Amniotic stem cell (primary cell): ENCODE measurements at regions not wholly inside any gene's neighbourhood (a gene's known extent, or its start where the extent isn't known, plus 50 kb on each side); places are given as distances from the start of the nearest gene placed in this dataset.
"Not testable (repeated sequence)": the region's sequence is repeated elsewhere in the genome, so short reads cannot be mapped to it uniquely, and the experiment has no call there.

Source experiments
- DNase-seq: peaks from one replicate; lab custom pipeline; 2025; lab: John Stamatoyannopoulos, UW

DNA sequence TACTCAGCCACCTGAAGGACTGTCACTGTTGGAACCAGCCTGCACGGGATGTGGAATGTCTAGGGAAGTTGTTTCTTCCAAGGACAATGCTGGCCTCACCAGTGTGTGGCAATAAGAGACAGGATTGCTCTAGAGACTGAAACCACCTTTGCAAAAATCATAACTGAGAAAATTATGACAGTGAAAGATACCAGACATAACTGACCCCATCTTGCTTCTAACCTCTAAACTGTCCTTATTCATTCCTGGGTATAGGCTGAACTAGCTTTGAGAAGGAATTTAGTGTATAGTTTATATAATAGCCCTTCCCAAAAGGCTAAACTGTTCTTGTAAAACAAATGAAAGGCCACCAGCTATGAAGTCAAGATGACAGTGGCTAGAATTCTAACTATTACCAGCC is 83.6 kb downstream of the IER5 start:
- DNase-seq, result no peak

DNA sequence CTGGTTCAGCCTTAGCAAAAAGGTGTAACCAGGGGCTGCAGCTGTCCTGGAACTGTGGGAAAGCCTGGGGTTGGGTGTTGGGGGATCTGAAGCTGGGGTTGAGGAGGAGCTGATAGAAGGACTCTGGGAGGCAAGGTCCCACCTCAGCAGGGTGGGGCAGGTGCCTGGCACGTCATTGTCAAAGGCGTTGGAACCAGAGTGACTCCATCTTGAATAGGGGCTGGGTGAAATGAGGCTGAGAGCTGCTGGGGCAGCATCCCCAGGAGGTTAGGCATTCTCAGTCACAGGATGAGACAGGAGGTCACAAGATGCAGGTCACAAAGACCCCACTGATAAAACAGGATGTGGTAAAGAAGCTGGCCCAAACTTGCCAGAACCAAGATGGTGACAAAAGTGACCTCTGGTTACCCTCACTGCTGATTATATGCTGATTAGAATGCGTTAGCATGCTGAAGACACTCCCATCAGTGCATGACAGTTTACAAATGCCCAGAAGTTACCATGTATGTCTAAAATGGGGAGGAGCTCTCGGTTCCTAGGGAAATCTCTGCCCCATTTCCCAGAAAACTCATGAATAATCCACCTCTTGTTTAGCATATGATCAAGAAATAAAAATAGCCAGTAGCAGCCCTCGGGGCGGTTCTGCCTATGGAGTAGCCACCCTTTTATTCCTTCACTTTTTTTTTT is 85.4 kb downstream of the IER5 start:
- DNase-seq, result no peak

- DNase-seq, result no peak
Measured at GRCh38 chr1:181174861-181175260, 86.4 kb downstream of the IER5 start.

DNA sequence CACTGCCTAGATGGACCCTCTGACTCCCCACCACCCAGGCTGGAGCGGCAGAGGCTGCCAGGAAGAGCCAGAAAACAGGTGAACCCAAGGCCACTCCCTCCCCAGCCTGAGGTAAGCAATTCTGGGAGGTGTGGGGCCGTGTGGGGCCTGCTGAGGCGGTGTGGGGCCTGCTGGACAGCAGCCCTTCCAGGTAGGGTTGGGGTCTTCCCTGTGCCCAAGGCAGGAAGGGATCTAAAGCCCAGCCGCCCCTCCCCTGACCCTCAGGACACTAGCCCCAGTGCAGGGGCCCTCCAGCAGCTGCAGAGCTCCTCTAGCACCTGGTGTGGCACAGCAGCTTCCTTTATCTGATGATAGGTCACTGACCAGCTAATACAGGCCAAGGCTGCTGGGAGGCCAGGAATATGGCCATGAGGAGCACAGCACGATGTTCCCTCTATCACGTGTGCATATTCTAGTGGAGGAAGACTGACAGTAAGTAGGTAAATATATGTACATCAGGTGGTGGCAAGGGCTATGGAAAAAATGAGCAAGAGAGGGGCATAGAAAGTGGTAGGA is 86.9 kb downstream of the IER5 start:
- DNase-seq, result no peak

- DNase-seq, result no peak
Measured at GRCh38 chr1:181175955-181176354, 87.5 kb downstream of the IER5 start.

- no peak for DNase-seq
Measured at GRCh38 chr1:181178241-181178879, 89.9 kb downstream of the IER5 start.

DNA sequence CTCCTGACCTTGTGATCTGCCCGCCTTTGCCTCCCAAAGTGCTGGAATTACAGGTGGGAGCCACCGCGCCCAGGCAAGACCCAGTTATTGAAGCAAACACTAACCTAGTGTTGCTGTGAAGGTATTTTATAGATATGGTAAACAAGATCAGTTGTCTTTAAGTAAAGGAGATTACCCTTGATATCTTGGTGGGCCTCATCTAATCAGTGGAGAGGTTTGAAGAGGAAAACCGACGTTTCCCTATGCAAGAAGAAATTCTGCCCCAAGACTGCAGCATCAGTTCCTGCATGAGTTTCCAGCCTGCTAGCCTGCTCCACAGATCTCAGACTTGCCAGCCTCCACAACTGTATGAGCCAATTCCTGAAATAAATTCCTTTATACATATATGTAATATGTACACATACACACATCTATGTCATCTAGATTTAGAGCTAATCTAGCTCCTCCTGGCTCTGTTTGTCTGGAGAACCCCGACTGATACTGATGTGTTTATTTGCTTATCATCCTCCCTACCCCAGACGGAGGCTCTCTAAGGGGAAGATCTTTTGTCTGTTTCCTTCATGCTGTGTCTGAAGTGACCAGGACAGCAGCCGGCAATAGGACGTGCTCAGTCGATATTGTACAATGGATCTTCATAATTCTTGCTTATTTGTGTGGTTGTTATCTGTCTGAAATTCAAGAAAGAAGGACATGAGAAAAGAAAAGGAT is 90.9 kb downstream of the IER5 start:
- DNase-seq, result no peak

DNA sequence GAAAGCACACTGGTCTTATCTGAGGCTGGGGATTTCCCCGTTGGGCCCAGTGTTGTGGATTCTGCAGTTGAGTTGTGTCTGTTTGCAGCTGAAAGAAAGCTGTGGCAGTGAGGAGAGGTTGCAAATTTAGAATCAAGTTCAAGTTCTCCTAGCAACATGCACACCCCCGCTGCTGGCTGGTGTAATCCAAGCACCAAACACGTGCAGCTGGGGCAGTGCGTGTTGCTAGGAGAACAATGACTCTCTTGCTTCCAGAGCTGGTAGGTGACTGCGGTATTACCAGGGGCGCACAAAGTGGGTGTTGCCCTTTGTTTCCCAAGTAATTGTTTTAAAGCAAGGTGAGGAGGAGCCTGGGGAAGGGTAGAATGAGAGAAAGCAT is 91.5 kb downstream of the IER5 start:
- no peak for DNase-seq

- no peak for DNase-seq
Measured at GRCh38 chr1:181180407-181181031, 92.0 kb downstream of the IER5 start.

GRCh38 chr1:181181792-181182585 is 93.5 kb downstream of the IER5 start:
- no peak for DNase-seq

- DNase-seq, result no peak
Measured at GRCh38 chr1:181184621-181185020, 96.1 kb downstream of the IER5 start.

DNA sequence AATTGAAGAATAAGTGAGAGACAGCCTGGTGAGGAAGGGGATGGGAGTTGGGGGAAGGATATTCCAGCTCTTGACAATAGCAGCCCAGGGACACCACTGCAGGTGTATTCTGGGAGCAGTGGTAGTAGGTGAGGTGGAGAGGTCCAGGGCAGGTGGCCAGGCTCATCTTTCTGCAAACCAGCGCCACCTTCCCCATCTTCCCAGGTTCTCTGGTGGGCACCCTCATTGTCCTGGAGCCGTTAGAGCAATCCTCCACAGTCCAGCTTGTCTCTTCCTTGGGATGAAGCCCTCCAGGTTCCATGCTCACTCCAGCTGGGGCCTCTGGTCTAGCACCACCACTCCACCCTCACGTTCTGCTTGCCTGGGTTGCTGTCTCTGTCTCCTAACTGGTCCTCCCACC is 97.0 kb downstream of the IER5 start:
- DNase-seq, result no peak

DNA sequence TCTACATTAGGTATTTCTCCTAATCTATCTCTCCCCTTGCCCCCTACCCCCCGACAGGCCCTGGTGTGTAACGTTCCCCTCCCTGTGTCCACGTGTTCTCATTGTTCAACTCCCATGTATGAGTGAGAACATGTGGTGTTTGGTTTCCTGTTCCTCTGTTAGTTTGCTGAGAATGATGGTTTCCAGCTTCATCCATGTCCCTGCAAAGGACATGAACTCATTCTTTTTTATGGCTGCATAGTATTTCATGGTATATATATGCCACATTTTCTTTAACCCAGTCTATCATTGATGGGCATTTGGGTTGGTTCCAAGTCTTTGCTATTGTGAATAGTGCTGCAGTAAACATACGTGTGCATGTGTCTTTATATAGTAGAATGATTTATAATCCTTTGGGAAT is 97.6 kb downstream of the IER5 start:
- DNase-seq, result not testable (repeated sequence)

DNA sequence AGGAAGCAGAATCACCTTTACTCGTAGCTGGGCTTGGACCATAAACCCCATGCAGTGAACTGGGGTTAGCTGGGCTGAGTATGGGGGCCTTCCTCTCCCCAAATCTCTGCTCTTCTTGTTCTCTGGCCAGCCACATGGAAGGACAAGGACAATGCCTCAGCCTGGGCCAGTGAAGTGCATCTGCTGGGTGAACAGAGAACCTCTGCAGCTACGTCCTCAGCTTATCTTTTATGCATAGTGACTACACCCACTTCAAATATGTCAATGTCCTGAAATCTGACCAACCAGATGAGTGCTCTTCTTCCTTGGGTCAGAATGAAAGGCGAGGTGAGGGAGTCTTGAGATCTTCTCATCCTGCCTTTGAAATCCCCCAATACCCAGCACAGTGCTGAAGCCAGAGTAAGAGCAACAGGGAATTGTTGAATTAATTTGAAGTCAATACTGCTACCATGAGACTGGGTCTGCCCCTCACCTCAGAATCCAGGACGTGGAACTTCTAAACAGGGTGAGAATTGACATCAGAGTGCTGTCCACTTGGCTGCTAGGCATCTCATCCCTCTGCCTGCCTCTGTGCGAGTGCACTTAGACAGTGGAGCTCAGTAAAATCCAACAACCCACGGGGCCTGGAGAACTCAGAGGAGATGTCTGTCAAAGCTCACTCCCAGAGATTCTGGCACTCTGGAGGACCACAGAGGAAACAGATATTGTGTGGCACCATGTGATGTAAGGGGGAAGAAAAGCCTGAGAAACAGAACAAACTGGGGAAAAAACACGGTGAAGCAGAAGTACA is 99.0 kb downstream of the IER5 start:
- no peak for DNase-seq

DNA sequence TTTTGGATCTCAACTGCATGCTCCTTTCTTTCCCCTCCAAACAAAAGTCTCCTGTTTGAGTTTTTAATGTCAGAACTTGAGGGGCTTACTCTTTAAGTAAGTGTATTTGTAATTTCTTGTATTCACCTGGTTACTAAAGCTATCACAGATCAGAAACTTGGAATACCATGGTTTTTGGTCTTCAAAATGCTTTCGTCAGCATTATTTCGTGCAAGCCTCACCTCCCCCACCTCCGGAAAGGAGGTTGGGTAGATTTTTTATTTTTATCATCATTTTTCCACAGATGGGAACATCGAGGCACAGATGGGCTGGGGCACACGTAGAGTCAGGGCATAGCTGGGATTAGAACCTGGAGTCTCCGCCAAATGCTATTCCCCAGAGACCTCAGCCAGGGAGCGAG is 100.7 kb downstream of the IER5 start:
- no peak for DNase-seq

DNA sequence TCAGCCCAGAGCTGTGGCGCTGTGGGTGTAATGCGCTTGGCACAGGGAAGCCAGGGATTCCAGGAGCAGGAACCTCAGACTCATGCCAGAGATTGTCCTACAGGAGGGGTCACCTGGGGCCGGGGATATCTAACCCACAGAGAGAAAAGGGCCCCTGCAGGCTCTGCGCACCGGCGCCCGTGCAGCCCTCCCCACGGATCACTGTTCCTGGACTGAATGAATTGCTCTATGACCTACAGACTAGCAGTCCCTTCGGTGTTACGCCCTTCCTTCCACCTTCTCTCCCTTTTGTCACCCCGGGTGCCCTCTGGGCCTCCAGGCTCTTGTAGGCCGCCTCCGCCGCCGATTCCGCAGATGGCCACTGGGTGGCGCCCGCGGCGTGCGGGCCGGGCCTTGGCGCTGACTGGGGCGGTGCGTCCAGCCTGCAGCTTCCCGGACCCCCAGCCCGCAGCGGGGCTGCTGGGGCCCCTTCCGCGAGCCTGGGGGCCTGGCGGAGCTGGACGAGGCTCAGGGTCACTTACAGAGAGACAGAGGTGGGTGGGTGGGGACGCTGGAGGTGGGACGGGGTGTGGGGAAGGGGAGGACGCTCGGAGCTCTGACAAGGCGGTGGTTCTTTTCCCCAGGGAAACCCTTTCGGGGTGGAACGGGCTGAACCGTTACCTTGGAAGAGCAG is 101.3 kb downstream of the IER5 start:
- no peak for DNase-seq

- no peak for DNase-seq
Measured at GRCh38 chr1:181190364-181191035, 102.0 kb downstream of the IER5 start.

- no peak for DNase-seq
Measured at GRCh38 chr1:181191494-181192040, 103.1 kb downstream of the IER5 start.

GRCh38 chr1:181192316-181192715 is 103.8 kb downstream of the IER5 start:
- no peak for DNase-seq
